Hippocampal formation (tissue), 2 donors: ENCODE measurements at regions not wholly inside any gene's neighbourhood (a gene's known extent, or its start where the extent isn't known, plus 50 kb on each side); places are given as distances from the start of the nearest gene placed in this dataset.
"Not testable (repeated sequence)": the region's sequence is repeated elsewhere in the genome, so short reads cannot be mapped to it uniquely, and the experiment has no call there.

Source experiments
- DNase-seq, 2 donors: peaks; one replicate each; lab custom pipeline; 2025; lab: John Stamatoyannopoulos, UW

DNA sequence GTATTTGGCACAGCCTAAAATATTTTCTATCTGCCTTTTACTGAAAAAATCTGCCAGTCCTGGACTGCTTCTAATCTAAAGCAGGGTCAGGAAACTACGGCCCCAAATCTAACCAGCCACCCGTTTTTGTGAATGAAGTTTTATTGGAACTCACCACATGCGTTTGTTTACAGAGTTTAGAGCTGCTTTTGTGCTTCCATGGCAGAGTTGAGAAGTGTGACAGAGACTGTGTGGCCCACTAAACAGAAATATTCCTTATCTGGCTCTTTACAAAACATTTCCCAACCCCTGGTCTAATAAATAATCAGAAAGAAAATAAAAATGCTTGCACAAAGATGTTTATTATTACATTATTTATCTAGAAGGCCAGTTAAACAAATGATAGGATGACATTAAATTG is 110.2 kb downstream of the COPRS start:
- DNase-seq, result no peak

DNA sequence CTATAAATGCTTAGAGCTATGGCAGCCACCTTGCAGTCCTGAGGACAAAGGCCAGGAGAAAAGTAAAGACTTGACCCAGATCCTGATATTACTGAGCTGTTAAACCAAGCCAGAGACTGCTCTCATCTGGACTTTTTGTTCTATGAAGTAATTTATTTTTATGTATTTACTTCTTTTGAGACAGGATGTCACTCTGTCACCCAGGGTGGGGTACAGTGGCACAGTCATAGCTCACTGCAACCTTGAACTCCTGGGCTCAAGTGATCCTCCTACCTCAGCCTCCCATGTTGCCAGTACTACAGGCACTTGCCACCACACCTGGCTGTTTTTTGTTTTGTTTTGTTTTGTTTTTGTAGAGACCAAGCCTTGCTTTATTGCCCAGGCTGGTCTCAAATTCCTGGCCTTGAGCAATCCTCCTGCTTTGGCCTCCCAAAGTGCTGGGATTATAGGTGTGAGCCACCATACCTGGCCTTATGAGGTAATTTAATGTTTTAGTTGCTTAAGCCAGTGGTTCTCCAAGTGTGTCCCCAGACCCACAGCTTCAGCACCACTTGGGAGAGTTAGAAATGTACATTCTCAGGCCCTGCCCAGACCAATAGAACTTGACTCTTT is 112.1 kb downstream of the COPRS start:
- DNase-seq, result no peak

DNA sequence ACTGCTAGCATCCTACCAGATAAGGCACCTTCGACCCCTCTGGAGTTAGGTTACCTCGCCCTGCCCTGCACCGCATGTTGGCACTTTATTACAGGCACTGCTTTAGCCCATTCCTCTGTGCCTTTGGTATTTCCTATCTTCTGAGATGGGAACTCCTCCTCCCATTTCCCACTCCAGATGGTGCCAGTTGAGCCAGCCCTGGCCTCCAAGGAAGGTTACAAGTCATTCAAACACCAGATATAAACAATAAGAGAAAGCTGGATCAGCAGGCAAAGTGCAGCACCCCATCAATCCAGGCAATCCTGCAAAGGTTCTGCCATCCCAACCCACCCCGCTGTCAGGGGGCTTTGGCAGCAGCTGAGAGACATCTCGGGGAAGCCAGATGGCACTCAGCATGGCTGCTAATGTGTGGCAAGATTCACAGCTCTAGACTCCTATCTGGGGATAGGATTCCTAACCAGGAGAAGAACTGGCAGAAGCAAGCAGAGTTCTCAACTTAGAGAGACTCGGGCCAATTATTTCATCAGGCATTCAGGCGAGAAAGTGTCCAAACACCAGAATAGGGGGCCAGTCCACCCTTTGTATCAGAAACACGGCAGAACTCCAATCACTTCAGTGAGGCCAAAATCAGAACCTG is 113.0 kb downstream of the COPRS start:
- peak in 1 of 2 donors; percentile 4 for DNase-seq

DNA sequence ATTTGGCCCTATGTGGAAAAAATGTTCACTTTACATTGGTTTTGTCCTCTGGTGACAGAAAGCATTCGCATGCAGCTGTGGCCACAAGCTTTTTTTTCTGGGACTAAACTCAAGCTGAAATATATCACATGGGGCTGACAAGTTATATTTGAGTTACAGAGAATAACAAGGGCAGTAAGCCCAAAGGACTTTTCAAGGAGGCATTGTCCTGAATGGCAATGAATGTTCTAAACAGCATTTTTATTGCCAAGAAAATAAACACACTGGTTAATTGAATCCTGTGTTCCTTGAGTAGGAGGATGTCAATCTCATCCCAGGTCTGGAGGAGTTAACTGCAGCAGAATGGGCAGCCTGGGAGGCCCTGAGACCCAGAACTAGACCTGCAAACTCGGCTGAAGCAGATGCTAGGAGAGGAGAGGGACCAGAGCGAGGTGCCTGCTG is 114.5 kb downstream of the COPRS start:
- no peak for DNase-seq

DNA sequence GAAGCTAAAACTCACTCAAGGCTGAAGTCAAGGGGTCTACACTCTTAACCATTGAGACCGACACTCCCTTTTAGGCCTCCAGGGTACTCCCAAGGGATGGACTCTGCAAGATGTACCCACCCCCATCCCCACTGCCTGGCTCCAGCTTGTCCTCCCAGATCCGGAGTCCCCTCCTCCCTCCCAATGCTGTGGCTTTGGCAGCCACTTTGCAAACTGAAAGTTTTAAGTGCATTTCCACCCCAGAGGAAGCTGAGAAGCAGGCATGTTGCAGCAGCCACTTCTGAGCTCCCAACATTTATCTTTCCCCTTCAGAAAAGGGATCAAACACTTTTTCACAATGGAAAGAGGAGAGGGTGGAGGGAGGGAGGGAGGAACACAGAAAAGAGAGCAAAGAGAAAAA is 115.2 kb downstream of the COPRS start:
- DNase-seq, result no peak

DNA sequence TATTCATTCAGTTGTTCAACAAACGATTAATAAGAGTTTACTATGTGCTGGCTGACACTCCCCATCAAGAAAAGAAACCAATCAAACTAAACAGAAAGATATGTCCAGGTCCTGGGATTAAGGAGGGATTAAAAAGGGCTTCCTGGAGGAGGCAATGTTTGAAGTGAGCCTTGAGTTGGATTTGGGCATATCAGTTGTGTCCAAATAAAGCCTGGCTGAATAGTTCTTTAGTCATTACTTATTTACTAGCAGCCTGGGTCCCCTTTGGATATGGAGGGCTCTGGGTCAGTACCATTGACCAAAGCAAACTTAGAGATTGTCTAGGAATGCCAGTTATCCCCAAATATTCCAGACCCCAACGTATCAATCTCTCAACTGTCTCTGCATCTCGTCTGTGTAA is 117.7 kb downstream of the COPRS start:
- no peak for DNase-seq

DNA sequence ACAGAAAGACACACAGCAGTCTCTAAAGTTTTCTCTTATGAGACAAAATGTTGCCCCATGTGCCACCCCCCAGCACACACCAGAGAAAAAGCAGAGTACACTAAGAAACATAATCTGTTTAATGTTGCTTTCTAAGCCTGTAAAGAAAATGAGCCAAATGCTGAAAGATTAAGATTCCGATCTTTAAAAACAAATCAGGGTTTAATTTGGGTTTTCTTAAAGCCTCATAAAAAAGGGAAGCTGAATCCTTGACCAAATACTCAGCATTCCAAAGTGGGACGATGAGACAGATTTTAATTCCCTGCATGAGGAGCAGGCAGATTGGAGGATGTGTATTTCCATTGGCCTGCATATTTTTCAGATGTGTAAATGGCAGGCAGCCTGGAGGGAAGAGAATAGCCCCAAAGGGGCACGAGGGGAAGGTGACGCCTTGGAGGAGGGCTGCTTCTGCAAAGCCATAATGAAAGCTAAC is 118.4 kb downstream of the COPRS start:
- DNase-seq, result no peak

DNA sequence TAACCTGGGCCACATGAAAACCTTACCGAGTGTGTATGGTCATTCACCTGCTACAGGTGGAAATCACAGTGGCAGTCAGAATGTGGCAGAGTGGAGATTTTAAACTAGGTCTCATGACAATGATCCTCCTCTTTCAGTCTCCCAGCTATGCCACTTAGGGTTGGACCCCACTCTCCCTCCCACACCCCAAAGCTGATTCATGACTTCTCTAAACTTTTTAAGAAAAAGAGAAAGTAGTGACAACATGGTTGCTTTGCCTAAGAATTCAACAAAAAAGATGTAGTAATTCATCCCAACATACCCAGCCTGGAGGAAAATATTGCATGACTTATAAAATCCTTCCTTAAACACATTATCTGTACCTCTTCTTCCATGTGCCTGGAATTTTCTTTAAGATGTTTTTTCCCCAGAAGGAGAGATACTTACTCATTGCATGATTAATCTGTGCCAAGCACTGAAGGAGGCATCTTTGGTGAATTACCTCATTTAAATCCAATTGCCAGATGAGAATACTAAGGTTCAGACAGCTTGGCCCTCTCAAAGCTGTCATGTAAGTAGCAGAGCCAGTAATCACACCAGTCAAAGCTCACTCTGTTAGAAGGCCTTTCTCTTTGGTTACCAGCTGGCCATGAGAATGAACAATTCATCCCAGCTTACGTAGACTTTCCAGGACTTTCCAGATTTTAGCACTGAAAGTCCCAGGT is 119.9 kb downstream of the COPRS start:
- peak in 1 of 2 donors; percentile 3 for DNase-seq

DNA sequence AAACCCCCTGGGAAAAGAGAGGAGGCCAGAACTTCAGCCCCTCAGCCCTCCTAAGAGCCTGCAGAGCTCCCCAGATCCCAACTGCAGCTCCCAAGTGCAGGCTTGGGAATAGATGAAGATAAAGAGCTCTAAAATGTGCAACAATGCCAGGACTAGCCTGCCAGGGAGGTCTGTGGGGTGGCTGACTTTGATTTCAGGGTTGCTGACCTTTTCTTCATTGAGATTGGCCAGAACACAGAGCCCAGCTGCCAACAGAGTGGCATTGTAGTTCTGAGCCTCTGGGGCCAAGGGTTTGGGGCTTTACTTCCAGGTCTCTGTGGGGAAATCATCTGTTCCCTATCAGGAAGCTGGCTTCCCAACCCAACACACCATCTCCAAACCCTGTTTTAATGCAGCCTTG is 120.6 kb downstream of the COPRS start:
- no peak for DNase-seq

DNA sequence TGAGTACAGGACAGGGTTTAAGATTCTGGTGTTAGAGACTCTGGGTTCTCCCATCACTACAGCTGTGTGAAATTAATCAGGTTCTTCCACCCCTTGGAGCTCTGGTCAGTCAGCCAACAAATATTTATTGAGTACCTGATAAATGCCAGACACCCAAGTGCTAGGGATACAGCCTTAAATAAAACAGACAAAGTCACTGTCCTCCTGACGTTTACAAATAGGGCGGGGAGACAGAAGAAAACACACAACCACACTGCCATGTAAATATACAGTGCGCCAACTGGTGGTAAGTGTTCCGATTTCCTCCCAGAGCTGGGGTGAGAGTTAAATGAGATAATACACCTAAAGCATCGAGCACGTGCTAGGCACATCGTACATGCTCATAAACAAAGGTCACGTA is 121.0 kb downstream of the COPRS start:
- no peak for DNase-seq

DNA sequence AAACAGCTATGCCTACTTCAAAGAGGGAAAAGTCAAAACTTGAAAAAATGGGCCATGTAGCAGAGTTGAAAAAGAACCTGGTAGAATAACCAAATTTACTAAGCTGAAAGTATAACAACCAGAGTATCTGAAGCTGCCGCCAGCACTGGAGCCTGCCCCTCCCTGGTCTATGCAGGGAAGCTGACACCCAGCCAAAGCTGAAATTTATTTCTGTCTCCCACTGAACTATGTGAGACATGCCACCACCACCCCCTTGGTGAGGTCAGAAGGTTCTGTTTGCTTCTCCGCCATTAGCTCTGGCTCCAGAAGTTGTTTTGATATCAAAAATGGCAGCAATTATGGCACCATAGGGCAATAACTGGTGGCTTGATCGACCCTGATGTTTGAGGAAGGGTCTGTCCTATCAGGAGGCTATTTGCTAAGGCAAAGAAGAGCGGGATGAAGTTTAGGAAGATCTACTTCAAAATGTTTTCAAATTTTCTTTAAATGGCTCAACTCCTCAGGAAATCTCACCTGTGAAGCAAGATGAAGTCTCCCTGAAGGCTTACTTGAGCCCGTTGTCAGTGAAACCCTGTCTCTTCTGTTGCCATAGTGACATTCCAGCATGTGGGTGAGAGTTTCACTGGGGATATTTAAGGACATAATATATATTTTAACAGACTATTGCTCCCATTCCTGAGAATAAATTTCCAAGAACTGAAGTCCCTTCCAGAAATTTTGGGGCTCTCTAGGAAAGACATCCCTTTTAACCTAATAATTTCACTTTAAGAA is 122.0 kb downstream of the COPRS start:
- DNase-seq, result no peak

DNA sequence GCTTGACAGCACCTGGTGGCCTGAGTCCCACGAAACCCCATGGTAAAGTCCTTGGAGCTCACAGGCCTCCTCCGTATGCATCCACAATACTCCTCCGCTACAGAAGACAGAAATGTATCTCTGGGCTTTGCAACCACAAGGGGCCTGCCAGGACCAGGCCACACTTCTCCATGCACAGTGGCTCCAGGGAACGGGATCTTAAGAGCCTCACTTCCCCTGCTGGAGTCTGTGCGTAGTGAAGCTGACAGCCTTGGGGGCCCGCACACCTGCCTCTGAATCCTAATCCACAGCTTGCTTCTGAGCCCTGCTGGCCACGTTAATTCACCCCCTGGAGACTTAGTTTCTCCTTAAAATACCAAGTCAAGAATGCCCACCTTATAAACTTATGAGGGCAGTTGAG is 125.7 kb downstream of the COPRS start:
- DNase-seq, result no peak

DNA sequence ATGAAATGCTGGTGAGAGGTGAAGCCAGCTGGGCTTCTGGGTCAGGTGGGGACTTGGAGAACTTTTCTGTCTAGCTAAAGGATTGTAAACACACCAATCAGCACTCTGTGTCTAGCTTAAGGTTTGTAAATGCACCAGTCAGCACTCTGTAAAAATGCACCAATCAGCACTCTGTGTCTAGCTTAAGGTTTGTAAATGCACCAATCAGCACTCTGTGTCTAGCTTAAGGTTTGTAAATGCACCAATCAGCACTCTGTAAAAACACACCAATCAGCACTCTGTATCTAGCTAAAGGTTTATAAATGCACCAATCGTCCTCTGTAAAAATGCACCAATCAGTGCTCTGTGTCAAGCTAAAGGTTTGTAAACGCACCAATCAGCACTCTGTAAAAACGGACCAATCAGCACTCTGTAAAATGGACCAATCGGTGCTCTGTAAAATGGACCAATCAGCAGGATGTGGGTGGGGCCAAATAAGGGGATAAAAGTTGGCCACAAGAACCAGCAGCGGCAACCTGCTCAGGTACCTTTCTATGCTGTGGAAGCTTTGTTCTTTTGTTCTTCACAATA is 127.4 kb downstream of the COPRS start:
- not testable (repeated sequence) for DNase-seq

DNA sequence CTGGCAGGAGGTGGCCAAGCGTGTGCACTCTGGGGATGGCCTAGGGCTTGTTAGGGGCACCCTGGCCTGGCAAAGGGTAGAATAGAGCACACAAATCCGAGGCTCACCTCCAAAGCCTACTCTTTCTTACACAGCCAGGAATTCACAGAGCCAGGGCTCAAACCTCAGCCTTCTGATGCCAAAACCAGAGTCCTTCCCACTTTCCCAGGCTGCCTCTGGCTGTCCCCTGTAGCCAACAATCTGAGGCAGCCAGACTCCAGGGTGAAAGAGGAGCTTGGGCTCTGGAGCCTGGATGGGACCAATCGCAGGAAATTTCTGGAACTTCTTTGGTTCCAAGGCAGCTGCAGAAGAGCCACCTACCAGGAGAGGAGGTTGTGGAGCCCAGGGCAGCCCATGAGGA is 127.9 kb downstream of the COPRS start:
- DNase-seq, result no peak

DNA sequence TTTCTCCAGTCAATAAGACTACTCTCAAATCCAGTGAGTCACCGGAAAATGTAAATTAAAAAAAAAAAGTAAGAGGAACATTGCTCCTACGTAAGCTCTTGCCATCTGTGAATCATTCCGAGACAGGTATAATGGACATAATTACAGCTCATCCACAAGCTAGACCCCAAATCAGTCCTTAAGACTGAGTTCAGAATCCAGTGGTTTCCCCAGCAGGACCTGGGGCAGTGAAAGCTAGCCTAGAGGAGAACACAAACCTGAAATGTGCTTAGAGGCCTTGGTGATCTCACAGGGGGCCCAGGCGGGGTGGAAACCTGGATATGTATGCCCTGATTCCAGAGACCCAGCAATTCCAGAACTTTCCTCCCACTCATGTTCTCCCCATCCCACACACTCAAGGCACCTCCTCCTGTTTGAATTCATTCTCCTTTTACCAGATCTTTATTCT is 132.0 kb downstream of the COPRS start:
- no peak for DNase-seq

DNA sequence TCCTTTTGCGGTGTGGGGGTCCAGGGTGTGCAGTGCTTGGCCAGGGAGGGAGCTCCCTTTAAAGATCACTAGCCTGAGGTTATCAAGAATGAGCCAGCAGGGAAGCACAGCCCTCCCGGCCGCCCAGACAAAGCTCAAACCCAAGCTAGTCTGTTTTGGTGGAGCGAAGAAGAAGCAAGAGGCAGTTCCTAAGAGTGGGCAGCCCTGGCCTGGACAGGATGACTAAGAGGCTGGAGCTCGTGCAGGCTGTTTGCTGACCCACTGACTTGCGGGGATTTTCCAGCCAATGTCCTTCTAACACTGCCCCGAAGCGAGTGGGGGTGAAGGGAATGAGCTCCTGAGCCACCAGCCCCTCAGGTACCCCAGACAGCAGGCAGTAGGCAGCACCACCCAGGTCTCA is 134.4 kb downstream of the COPRS start:
- DNase-seq, result no peak

DNA sequence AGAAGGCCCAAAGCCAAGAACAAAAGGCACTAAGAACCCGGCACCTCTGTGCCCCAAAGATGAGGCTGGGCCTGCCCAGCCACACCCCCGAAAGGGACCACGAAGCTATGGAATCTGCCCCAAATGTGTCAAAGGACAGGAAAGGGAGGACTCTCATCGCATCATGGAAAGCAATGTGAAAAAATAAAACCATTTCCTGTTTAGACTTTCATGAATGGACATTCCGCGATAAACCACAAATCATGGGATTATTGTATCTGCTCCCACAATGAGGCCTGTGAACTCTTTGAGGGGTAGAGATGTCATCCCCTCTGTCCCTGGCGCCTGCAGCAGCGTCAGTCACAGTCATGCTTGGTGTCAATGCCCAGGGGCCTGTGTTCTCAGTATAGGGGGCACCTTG is 135.0 kb downstream of the COPRS start:
- no peak for DNase-seq

DNA sequence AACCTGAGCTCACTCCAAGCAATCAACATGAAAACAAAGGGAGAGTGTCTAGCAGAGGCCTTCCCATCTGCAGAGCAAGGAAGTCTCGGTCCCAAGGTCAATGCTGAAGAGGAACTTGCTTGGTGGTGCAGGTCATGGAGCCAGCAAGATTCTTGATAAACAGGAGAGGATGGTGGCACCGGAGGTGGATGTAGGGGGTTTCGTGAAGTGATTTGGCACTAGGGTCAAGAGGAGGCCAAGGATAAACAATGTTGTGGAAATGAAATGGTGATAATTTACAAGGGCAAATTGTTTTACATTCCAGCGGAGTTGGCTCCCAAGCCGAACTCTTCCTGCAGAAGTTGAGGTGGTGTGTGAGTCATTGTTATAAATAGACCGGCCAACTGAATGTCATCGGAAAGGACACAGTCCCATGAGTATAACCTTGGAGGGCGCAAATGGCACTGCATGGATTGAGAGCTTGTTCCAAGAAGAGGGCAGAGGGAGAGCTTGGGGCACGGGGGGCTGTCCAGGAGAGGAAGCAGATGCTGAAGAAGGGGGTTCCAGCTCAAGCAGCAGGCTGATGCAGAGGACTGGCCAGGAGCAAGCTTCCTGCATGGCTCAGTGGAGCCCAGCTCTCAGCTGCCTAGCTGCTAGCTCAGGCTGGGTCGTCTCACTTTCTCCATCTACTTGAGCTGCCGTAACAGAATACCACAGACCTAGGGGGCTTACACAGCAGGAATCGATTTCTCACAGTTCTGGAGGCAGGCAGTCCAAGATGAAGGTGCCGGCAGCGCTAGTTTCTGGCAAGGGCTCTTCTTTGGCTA is 136.6 kb downstream of the COPRS start:
- DNase-seq, result no peak

DNA sequence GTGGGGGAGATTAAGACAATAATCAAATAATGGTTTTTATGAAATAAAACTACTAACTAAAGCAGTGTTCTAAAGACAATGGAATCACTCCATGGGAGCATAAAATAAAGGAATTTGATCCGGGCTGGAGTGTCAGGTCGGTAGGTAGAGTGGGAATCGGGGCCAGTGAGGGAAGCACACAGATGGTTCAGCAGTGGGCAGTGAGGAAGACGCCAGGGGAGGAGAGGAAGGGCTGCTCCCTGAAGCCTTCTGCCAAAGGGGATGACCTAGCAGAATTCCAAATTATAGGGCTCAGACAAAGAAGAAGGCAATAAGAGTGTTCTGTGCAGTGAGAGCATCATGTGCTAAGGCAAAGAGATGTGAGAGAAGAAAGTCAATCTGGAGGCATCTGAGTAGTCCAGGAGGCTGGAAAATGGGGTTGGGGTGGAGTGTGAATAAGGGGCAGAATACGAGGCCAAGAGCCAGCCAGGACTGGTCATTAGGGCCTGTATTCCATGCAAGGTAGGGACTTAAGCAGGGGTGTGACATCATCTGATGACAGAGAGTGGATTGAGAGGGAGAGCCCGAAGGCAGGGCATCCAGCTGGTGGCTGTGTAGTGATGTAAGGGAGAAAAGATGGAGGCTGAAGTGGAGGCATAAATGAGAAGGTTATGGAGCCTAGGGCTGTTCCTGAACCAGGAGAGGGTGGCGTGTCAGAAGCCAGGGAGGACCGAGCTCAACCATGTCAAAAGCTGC is 137.6 kb downstream of the COPRS start:
- DNase-seq, result no peak

DNA sequence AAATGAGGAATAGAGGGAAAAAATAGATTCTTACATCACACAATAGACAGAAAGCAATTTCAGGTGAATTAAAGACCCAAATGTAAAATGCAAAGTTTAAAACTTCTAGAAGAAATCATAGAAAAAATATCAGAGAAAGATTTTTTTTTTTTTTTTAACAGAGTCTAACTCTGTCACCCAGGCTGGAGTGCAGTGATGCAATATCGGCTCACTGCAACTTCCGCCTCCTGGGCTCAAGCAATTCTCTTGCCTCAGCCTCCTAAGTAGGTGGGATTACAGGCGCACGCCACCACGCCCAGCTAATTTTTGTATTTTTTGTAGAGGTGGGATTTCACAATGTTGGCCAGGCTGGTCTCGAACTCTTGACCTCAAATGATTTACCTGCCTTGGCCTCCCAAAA is 141.8 kb downstream of the COPRS start:
- not testable (repeated sequence) for DNase-seq

DNA sequence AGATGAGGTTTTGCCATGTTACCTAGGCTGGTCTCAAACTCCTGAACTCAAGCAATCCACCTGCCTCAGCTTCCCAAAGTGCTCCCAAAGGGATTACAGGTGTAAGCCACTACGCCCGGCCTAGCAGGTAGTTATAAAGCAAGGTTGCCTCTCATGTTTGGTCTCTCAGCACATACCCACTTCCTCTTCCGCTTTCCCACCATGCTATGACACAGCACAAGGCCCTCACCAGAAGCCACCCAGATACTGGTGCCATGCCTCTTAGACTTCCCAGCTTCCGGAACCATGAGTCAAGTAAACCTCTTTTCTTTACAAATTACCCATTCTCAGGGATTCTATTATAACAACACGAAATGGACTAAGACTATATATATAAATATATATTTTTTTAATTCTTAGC is 143.6 kb downstream of the COPRS start:
- no peak for DNase-seq
